Natural killer cell (primary cell): ENCODE measurements at regions not wholly inside any gene's neighbourhood (a gene's known extent, or its start where the extent isn't known, plus 50 kb on each side); places are given as distances from the start of the nearest gene placed in this dataset.

ENCODE experiments used
- ATAC-seq, 3 donors: fragments of 150-1000 bp in 2 of 3; fragments of 200-7000 bp in 1 of 3; cut with Tn5 transposase; 1 replicate in 1 of 3; 2 replicates in 2 of 3; pipeline ENCODE4 v1.10.0; 2021; ENCODE audit warnings: mild to moderate bottlenecking in 2 of 3, moderate library complexity in 2 of 3
- DNase-seq, 2 donors: peaks; one replicate each; pipeline versions ENCODE4 v3.0.0 to v3.0.0-alpha.2; 2013 to 2021; ENCODE audit warnings: mixed read lengths in 1 of 2
- H3K27ac ChIP-seq: one replicate; pipeline ENCODE4 v1.5.1; 2013; ENCODE audit warnings: mild to moderate bottlenecking, low read length
- H3K27me3 ChIP-seq: one replicate; pipeline ENCODE4 v1.6.1; 2013; ENCODE audit warnings: low read length; ENCODE audit not compliant: control insufficient read depth, insufficient read depth
- H3K36me3 ChIP-seq: one replicate; pipeline ENCODE4 v1.6.1; 2013; ENCODE audit warnings: low read length; ENCODE audit not compliant: control insufficient read depth, insufficient read depth
- H3K4me1 ChIP-seq: one replicate; pipeline ENCODE4 v1.6.1; 2013; ENCODE audit warnings: low read length; ENCODE audit not compliant: control insufficient read depth, insufficient read depth
- H3K4me3 ChIP-seq: one replicate; pipeline ENCODE4 v1.5.1; 2013; ENCODE audit warnings: low read length
- H3K9me3 ChIP-seq: one replicate; pipeline ENCODE4 v1.6.1; 2013; ENCODE audit warnings: low read length; ENCODE audit not compliant: control insufficient read depth, insufficient read depth
- H3K27ac Mint-ChIP-seq, 2 donors: one replicate each; pipeline ENCODE4 v1.8.0; 2022; ENCODE audit warnings: mild to moderate bottlenecking in 2 of 2, mixed read lengths in 2 of 2, moderate library complexity in 1 of 2
- H3K27me3 Mint-ChIP-seq, 2 donors: one replicate each; pipeline ENCODE4 v1.8.0; 2022; ENCODE audit warnings: low read depth in 2 of 2, mixed read lengths in 2 of 2
- H3K36me3 Mint-ChIP-seq: one replicate; pipeline ENCODE4 v1.8.0; 2022; ENCODE audit warnings: mixed read lengths
- H3K4me1 Mint-ChIP-seq, 2 donors: one replicate each; pipeline ENCODE4 v1.8.0; 2022; ENCODE audit warnings: mixed read lengths in 2 of 2
- H3K4me3 Mint-ChIP-seq: one replicate; pipeline ENCODE4 v1.8.0; 2022; ENCODE audit warnings: mild to moderate bottlenecking, moderate library complexity, mixed read lengths
- H3K9me3 Mint-ChIP-seq, 2 donors: one replicate each; pipeline ENCODE4 v1.8.0; 2022; ENCODE audit warnings: mixed read lengths in 2 of 2
- CTCF ChIP-seq: fragments of 200-600 bp; IDR thresholded peaks from one replicate; pipeline ENCODE4 v1.8.0; 2022; ENCODE audit warnings: antibody characterized with exemption
- WGBS: methylation state at CpG from one replicate; pipeline ENCODE4 v1.1.7; 2013; ENCODE audit warnings: missing lambda C conversion rate; ENCODE audit not compliant: insufficient coverage; 5-methylcytosine and 5-hydroxymethylcytosine counted together
- intact Hi-C: fragments of 100-400 bp; cut with micrococcal nuclease; formaldehyde crosslinking; loops from one replicate; pipeline ENCODE4 v1.14.2; 2022

DNA sequence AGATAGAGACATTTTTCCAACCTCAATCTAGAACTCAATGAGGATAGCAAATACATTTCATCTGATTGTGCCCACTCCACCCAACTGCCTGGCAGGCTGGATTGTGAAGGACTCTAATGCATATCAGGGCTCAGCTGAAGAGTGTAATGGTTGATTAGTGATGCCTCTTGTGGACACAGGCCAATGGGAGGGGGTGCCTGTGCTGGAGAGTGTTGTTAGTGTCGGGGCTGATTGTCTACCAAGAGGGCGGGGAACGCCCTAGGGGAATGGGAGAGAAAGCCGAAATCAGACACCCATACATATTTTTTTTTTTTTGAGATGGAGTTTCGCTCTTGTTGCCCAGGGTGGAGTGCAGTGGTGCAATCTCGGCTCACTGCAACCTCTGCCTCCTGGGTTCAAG is 103.7 kb upstream of the SALL4 start:
- no peaks in the 10 kb centered on the region for H3K4me1 ChIP-seq

GRCh38 chr20:51902933-51903332 is 100.6 kb upstream of the SALL4 start:
- H3K4me1 Mint-ChIP-seq = no peaks in the 10 kb centered on the region
- 66% methylated on average over 5 of the region's 6 CpGs for WGBS
- intact Hi-C loops = no loop called here
- no peak for TF ChIP-seq CTCF
- no peaks in the 10 kb centered on the region for H3K36me3 ChIP-seq
- ATAC-seq (no peak), DNase-seq (no peak)
- H3K4me1 ChIP-seq = no peaks in the 10 kb centered on the region
- no peak overlapping the region for H3K4me3 ChIP-seq
- H3K27me3 Mint-ChIP-seq = peaks cover 0 to 2% of the 10 kb centered on the region in 2 donors
- no peaks in the 10 kb centered on the region for H3K27me3 ChIP-seq
- no peak overlapping the region for H3K27ac Mint-ChIP-seq
- no peaks in the 10 kb centered on the region for H3K9me3 ChIP-seq
- no peak overlapping the region for H3K27ac ChIP-seq
- H3K36me3 Mint-ChIP-seq = no peaks in the 10 kb centered on the region
- H3K9me3 Mint-ChIP-seq = no peaks in the 10 kb centered on the region
- no peak overlapping the region for H3K4me3 Mint-ChIP-seq

More for the DNA sequence above, 103.7 kb upstream of the SALL4 start:
- Histone ChIP-seq H3K9me3 (no peaks in the 10 kb centered on the region), H3K36me3 (no peaks in the 10 kb centered on the region), H3K27me3 (no peaks in the 10 kb centered on the region), H3K27ac (no peak overlapping the region), H3K4me3 (no peak overlapping the region)
- no peaks in the 10 kb centered on the region for H3K36me3 Mint-ChIP-seq
- peaks cover 0 to 2% of the 10 kb centered on the region in 2 donors for H3K27me3 Mint-ChIP-seq
- no peak for DNase-seq
- intact Hi-C loops = no loop called here
- H3K4me3 Mint-ChIP-seq = no peak overlapping the region
- H3K9me3 Mint-ChIP-seq = no peaks in the 10 kb centered on the region
- no peak overlapping the region for H3K27ac Mint-ChIP-seq
- ATAC-seq = no peak
- H3K4me1 Mint-ChIP-seq = no peaks in the 10 kb centered on the region
- WGBS = 83% methylated on average over 4 of the region's 6 CpGs
- TF ChIP-seq CTCF = no peak

DNA sequence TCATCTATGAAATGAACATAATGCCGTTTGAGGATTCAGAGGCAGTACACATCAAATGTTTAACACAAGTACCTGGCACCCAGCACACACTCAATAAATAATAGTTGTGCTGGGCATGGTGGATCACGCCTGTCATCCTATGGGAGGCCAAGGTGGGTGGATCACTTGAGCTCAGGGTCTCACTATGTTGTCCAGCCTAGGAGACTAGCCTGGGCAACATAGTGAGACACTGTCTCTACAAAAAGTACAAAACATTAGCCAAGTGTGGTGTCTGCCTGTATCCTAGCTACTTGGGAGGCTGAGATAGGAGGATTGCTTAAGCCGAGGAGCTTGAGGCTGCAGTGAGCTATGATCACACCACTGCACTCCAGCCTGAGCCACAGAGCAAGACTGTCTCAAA is 98.1 kb upstream of the SALL4 start:
- Mint-ChIP-seq H3K4me3 (no peak overlapping the region), H3K9me3 (no peaks in the 10 kb centered on the region), H3K4me1 (no peaks in the 10 kb centered on the region), H3K27ac (no peak overlapping the region), H3K36me3 (no peaks in the 10 kb centered on the region), H3K27me3 (peaks cover 0 to 2% of the 10 kb centered on the region in 2 donors)
- DNase-seq = no peak
- 94% methylated on average over 3 of the region's 3 CpGs for WGBS
- no peaks in the 10 kb centered on the region for H3K27me3 ChIP-seq
- H3K4me1 ChIP-seq = no peaks in the 10 kb centered on the region
- no peak overlapping the region for H3K4me3 ChIP-seq
- intact Hi-C loops = no loop called here
- no peak for ATAC-seq
- H3K9me3 ChIP-seq = no peaks in the 10 kb centered on the region
- no peak for TF ChIP-seq CTCF
- no peaks in the 10 kb centered on the region for H3K36me3 ChIP-seq
- no peak overlapping the region for H3K27ac ChIP-seq

DNA sequence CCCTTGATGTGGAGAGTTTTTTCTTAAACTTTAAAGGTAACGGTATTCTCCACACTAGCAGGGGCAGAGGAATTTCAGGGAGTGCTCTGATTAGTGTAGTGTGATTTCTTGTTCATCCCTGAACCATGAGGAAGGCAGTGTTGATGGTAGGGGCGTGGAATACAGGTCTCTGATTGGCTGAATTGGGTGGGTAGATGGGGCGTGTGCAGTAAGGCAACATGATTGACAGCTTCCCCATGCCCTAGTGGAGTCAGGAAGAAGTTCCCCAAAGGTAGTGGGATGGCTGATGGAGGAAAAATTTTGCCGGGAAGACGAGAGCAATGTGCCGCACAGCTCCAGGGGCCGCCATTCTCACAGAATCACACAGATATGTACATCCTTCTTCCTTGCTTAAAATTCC is 97.4 kb upstream of the SALL4 start:
- TF ChIP-seq CTCF = no peak
- no peak overlapping the region for H3K4me3 ChIP-seq
- no peaks in the 10 kb centered on the region for H3K9me3 ChIP-seq
- DNase-seq (no peak), ATAC-seq (no peak)
- H3K9me3 Mint-ChIP-seq = no peaks in the 10 kb centered on the region
- H3K36me3 Mint-ChIP-seq = no peaks in the 10 kb centered on the region
- H3K27me3 ChIP-seq = no peaks in the 10 kb centered on the region
- no peak overlapping the region for H3K4me3 Mint-ChIP-seq
- peaks cover 0 to 2% of the 10 kb centered on the region in 2 donors for H3K27me3 Mint-ChIP-seq
- no peaks in the 10 kb centered on the region for H3K4me1 Mint-ChIP-seq
- 92% methylated on average over 7 of the region's 7 CpGs for WGBS
- intact Hi-C loops = no loop called here
- no peak overlapping the region for H3K27ac ChIP-seq
- no peaks in the 10 kb centered on the region for H3K4me1 ChIP-seq
- no peak overlapping the region for H3K27ac Mint-ChIP-seq
- H3K36me3 ChIP-seq = no peaks in the 10 kb centered on the region
